GM23338 (cell line): ENCODE measurements at regions not wholly inside any gene's neighbourhood (a gene's known extent, or its start where the extent isn't known, plus 50 kb on each side); places are given as distances from the start of the nearest gene placed in this dataset.

Experiments
- ATAC-seq: fragments of 200-7000 bp; cut with Tn5 transposase; 3 replicates; pipeline ENCODE4 v1.9.1; 2020
- DNase-seq: peaks from one replicate; pipeline ENCODE4 v3.0.0-alpha.2; 2015; ENCODE audit warnings: low spot score
- H2AFZ ChIP-seq: fragments of 200-600 bp; sonication (generic); 2 replicates; pipeline ENCODE4 v1.8.0; 2016; ENCODE audit warnings: antibody characterized with exemption, mild to moderate bottlenecking, moderate library complexity
- H3F3A ChIP-seq: fragments of 200-600 bp; sonication (generic); replicated peaks from 2 replicates; pipeline ENCODE4 v1.8.0; 2017; ENCODE audit warnings: antibody characterized with exemption, mixed run types, low read depth
- H3K27ac ChIP-seq: fragments of 200-600 bp; sonication (generic); 2 replicates; pipeline ENCODE4 v1.6.1; 2016; ENCODE audit warnings: low read depth
- H3K27me3 ChIP-seq: fragments of 200-600 bp; sonication (generic); 2 replicates; pipeline ENCODE4 v1.8.0; 2016; ENCODE audit warnings: mild to moderate bottlenecking, mixed run types, moderate library complexity; ENCODE audit not compliant: insufficient read depth
- H3K36me3 ChIP-seq: fragments of 200-600 bp; sonication (generic); 2 replicates; pipeline ENCODE4 v1.8.0; 2016; ENCODE audit warnings: mild to moderate bottlenecking; ENCODE audit not compliant: insufficient read depth
- H3K4me1 ChIP-seq: fragments of 200-600 bp; sonication (generic); 2 replicates; pipeline ENCODE4 v1.8.0; 2016; ENCODE audit warnings: mild to moderate bottlenecking, moderate library complexity; ENCODE audit not compliant: insufficient read depth
- H3K4me2 ChIP-seq: fragments of 200-600 bp; sonication (generic); 2 replicates; pipeline ENCODE4 v1.7.1; 2017; ENCODE audit warnings: mixed run types
- H3K4me3 ChIP-seq: fragments of 200-600 bp; sonication (generic); 2 replicates; pipeline ENCODE4 v1.6.1; 2016; ENCODE audit warnings: mixed run types
- H3K79me2 ChIP-seq: fragments of 200-600 bp; sonication (generic); replicated peaks from 2 replicates; pipeline ENCODE4 v1.8.0; 2017; ENCODE audit warnings: mild to moderate bottlenecking; ENCODE audit not compliant: insufficient read depth
- H3K9me2 ChIP-seq: fragments of 200-600 bp; sonication (generic); 2 replicates; pipeline ENCODE4 v1.8.0; 2017; ENCODE audit not compliant: insufficient read depth
- H4K20me1 ChIP-seq: fragments of 200-600 bp; sonication (generic); replicated peaks from 2 replicates; pipeline ENCODE4 v1.8.0; 2017; ENCODE audit warnings: mild to moderate bottlenecking; ENCODE audit not compliant: insufficient read depth
- H3K27ac Mint-ChIP-seq: 2 replicates; pipeline ENCODE4 v1.8.0; 2020; ENCODE audit warnings: inconsistent platforms, mild to moderate bottlenecking, moderate library complexity, mixed read lengths
- H3K27me3 Mint-ChIP-seq: 3 replicates; pipeline ENCODE4 v1.8.0; 2022; ENCODE audit warnings: low read depth, mild to moderate bottlenecking, moderate library complexity, mixed read lengths, inconsistent platforms; ENCODE audit not compliant: insufficient read depth, poor library complexity
- H3K36me3 Mint-ChIP-seq: 3 replicates; pipeline ENCODE4 v1.8.0; 2021; ENCODE audit warnings: low read depth, mild to moderate bottlenecking, inconsistent platforms, moderate library complexity, mixed read lengths
- H3K4me1 Mint-ChIP-seq: 3 replicates; pipeline ENCODE4 v1.8.0; 2020; ENCODE audit warnings: mild to moderate bottlenecking, inconsistent platforms, mixed read lengths
- H3K4me3 Mint-ChIP-seq: 3 replicates; pipeline ENCODE4 v1.8.0; 2021; ENCODE audit warnings: moderate library complexity, mild to moderate bottlenecking, inconsistent platforms, mixed read lengths
- H3K9me3 Mint-ChIP-seq: 3 replicates; pipeline ENCODE4 v1.8.0; 2020; ENCODE audit warnings: moderate library complexity, mild to moderate bottlenecking, inconsistent platforms, mixed read lengths
- CREB1 ChIP-seq: fragments of 250-450 bp; sonication (Bioruptor Pico); IDR thresholded peaks from 2 replicates; pipeline ENCODE4 v1.5.0; 2020; ENCODE audit warnings: low read depth, mild to moderate bottlenecking, moderate library complexity
- CTCF ChIP-seq, 2 experiments: fragments of 200-600 bp in 1 of 2; sonication (generic) in 1 of 2; conservative IDR thresholded peaks; 2 replicates each; pipeline versions ENCODE4 v1.5.1 to v1.6.1; 2016 to 2017; ENCODE audit warnings: antibody characterized with exemption in 2 of 2, low read depth in 2 of 2, mild to moderate bottlenecking in 2 of 2, moderate library complexity in 1 of 2
- ETS1 ChIP-seq: IDR thresholded peaks from 2 replicates; pipeline ENCODE4 v1.6.1; 2016; ENCODE audit warnings: antibody characterized with exemption
- EZH2 ChIP-seq: fragments of 200-600 bp; sonication (generic); IDR thresholded peaks from one replicate; pipeline ENCODE4 v1.8.0; 2017; ENCODE audit warnings: antibody characterized with exemption, mild to moderate bottlenecking, low read depth; ENCODE audit not compliant: unreplicated experiment
- EZH2phosphoT487 ChIP-seq: fragments of 200-600 bp; sonication (generic); IDR thresholded peaks from one replicate; pipeline ENCODE4 v1.8.1; 2018; ENCODE audit warnings: antibody characterized with exemption; ENCODE audit not compliant: unreplicated experiment
- JUNB ChIP-seq: IDR thresholded peaks from one replicate; pipeline ENCODE4 v1.6.1; 2016; ENCODE audit warnings: antibody characterized with exemption; ENCODE audit not compliant: unreplicated experiment
- NANOG ChIP-seq: IDR thresholded peaks from 2 replicates; pipeline ENCODE4 v1.6.1; 2016; ENCODE audit warnings: antibody characterized with exemption, borderline replicate concordance
- REST ChIP-seq: IDR thresholded peaks from one replicate; pipeline ENCODE4 v1.6.1; 2018; ENCODE audit warnings: antibody characterized with exemption; ENCODE audit not compliant: unreplicated experiment
- STAT1 ChIP-seq: IDR thresholded peaks from one replicate; pipeline ENCODE4 v1.6.1; 2016; ENCODE audit warnings: antibody characterized with exemption; ENCODE audit not compliant: unreplicated experiment
- ZNF331 ChIP-seq: fragments of 250-450 bp; sonication (Bioruptor Pico); IDR thresholded peaks from 2 replicates; pipeline ENCODE4 v1.5.0; 2020; ENCODE audit warnings: low read depth, mild to moderate bottlenecking, moderate library complexity
- ZNF462 ChIP-seq: fragments of 250-450 bp; sonication (Bioruptor Pico); IDR thresholded peaks from 2 replicates; pipeline ENCODE4 v1.5.0; 2020; ENCODE audit warnings: mild to moderate bottlenecking, moderate library complexity

- H3K9me3 Mint-ChIP-seq: peaks cover 3% of the 10 kb centered on the region; the same call in 1 of the 3 replicates
- H3K27ac Mint-ChIP-seq: no peak overlapping the region
- DNase-seq (no peak), ATAC-seq (no peak)
- Histone ChIP-seq H3K4me2 (no peak overlapping the region), H3K4me3 (no peak overlapping the region), H3K4me1 (no peaks in the 10 kb centered on the region), H3K9me2 (no peaks in the 10 kb centered on the region), H3K36me3 (no peaks in the 10 kb centered on the region), H3K27ac (no peak overlapping the region), H3F3A (no peaks in the 10 kb centered on the region), H4K20me1 (no peaks in the 10 kb centered on the region), H2AFZ (no peak overlapping the region), H3K79me2 (no peaks in the 10 kb centered on the region), H3K27me3 (no peaks in the 10 kb centered on the region)
- H3K4me1 Mint-ChIP-seq: no peaks in the 10 kb centered on the region
- TF ChIP-seq ZNF331 (CRISPR knock-in tag) (no peak), EZH2phosphoT487 (no peak), STAT1 (no peak), CREB1 (CRISPR knock-in tag) (no peak), CTCF (conservative IDR thresholded peaks at IDR 0.05; ENCODE audit: low read depth in 2 of 2) (no peak), ZNF462 (CRISPR knock-in tag) (no peak), ETS1 (no peak), NANOG (no peak), EZH2 (no peak), JUNB (no peak), REST (no peak)
- no peak overlapping the region for H3K4me3 Mint-ChIP-seq
- H3K36me3 Mint-ChIP-seq: no peaks in the 10 kb centered on the region
- no peaks in the 10 kb centered on the region for H3K27me3 Mint-ChIP-seq
Measured at GRCh38 chr1:30189818-30190500, 533.4 kb downstream of the MATN1 start.
